Endothelial cell (in vitro differentiated cells): ENCODE measurements at regions not wholly inside any gene's neighbourhood (a gene's known extent, or its start where the extent isn't known, plus 50 kb on each side); places are given as distances from the start of the nearest gene placed in this dataset.

ENCODE experiments used
- DNase-seq: peaks from one replicate; pipeline ENCODE4 v3.0.0; 2021; ENCODE audit warnings: low spot score
- H3K27ac Mint-ChIP-seq: one replicate; pipeline ENCODE4 v1.8.0; 2021; ENCODE audit warnings: mixed read lengths, inconsistent platforms; ENCODE audit not compliant: unreplicated experiment
- H3K27me3 Mint-ChIP-seq: one replicate; pipeline ENCODE4 v1.8.0; 2021; ENCODE audit warnings: mild to moderate bottlenecking, moderate library complexity, mixed read lengths, inconsistent platforms; ENCODE audit not compliant: unreplicated experiment
- H3K36me3 Mint-ChIP-seq: one replicate; pipeline ENCODE4 v1.8.0; 2021; ENCODE audit warnings: mild to moderate bottlenecking, low read depth, mixed read lengths, inconsistent platforms; ENCODE audit not compliant: unreplicated experiment
- H3K4me1 Mint-ChIP-seq: one replicate; pipeline ENCODE4 v1.8.0; 2021; ENCODE audit warnings: mild to moderate bottlenecking, mixed read lengths, inconsistent platforms; ENCODE audit not compliant: unreplicated experiment
- H3K4me3 Mint-ChIP-seq: one replicate; pipeline ENCODE4 v1.8.0; 2021; ENCODE audit warnings: mild to moderate bottlenecking, mixed read lengths, inconsistent platforms; ENCODE audit not compliant: unreplicated experiment
- H3K9me3 Mint-ChIP-seq: one replicate; pipeline ENCODE4 v1.8.0; 2021; ENCODE audit warnings: mixed read lengths, inconsistent platforms; ENCODE audit not compliant: unreplicated experiment
- CTCF ChIP-seq: fragments of 200-600 bp; sonication (generic); IDR thresholded peaks from one replicate; pipeline ENCODE4 v1.5.0; 2021; ENCODE audit warnings: antibody characterized with exemption; ENCODE audit not compliant: unreplicated experiment

GRCh38 chr2:104678181-104678580, 175.7 kb upstream of the POU3F3 start:
- no peak overlapping the region for H3K27ac Mint-ChIP-seq
- no peaks in the 10 kb centered on the region for H3K9me3 Mint-ChIP-seq
- H3K4me3 Mint-ChIP-seq, result no peak overlapping the region
- no peak for DNase-seq
- TF ChIP-seq CTCF, result no peak
- peaks cover 1% of the 10 kb centered on the region for H3K27me3 Mint-ChIP-seq
- H3K4me1 Mint-ChIP-seq, result no peaks in the 10 kb centered on the region
- no peaks in the 10 kb centered on the region for H3K36me3 Mint-ChIP-seq

DNA sequence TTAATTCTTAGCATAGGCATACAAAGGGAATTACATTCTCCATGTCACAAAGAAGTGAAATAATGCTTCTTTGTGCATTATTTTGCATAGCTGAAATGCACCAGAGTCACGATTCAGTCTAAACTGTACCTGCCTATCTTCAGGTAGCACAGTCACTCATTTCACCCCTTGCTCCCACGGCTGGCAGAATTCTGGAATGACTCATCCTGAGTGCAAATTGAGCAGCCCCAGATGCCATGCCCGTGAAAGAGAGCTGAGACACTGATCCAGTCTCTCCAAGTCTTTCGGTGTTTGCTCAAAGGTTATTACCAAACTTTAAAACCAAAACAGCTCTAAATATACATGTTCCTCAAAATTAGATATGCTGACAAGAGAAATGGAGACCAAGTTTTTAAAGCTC, 168.3 kb upstream of the POU3F3 start:
- Mint-ChIP-seq H3K9me3 (no peaks in the 10 kb centered on the region), H3K27ac (no peak overlapping the region), H3K4me1 (no peaks in the 10 kb centered on the region), H3K4me3 (no peak overlapping the region), H3K36me3 (no peaks in the 10 kb centered on the region), H3K27me3 (no peaks in the 10 kb centered on the region)
- no peak for TF ChIP-seq CTCF
- no peak for DNase-seq

DNA sequence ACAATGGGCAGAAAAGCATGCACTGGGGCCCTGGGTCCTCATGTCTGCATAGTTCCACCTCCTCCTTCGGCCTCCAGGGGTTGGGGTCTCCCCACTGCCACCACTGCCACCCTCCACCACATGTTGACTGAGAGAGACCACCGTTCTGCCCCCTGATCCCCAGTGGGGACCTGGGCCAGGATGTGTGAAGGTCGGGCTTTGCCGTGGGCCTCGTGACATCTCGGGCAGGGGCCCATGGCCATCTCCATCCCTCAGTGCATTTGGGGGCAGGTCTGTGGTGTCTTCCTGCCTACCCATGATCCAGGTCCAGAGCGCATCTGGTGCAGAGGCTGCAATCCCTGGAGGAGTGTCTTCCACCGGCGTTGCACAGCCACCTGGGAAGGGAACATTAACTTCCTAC, 166.8 kb upstream of the POU3F3 start:
- DNase-seq, result no peak
- H3K27me3 Mint-ChIP-seq, result no peaks in the 10 kb centered on the region
- H3K36me3 Mint-ChIP-seq, result no peaks in the 10 kb centered on the region
- H3K27ac Mint-ChIP-seq, result no peak overlapping the region
- no peak overlapping the region for H3K4me3 Mint-ChIP-seq
- H3K9me3 Mint-ChIP-seq, result no peaks in the 10 kb centered on the region
- no peaks in the 10 kb centered on the region for H3K4me1 Mint-ChIP-seq
- no peak for TF ChIP-seq CTCF

DNA sequence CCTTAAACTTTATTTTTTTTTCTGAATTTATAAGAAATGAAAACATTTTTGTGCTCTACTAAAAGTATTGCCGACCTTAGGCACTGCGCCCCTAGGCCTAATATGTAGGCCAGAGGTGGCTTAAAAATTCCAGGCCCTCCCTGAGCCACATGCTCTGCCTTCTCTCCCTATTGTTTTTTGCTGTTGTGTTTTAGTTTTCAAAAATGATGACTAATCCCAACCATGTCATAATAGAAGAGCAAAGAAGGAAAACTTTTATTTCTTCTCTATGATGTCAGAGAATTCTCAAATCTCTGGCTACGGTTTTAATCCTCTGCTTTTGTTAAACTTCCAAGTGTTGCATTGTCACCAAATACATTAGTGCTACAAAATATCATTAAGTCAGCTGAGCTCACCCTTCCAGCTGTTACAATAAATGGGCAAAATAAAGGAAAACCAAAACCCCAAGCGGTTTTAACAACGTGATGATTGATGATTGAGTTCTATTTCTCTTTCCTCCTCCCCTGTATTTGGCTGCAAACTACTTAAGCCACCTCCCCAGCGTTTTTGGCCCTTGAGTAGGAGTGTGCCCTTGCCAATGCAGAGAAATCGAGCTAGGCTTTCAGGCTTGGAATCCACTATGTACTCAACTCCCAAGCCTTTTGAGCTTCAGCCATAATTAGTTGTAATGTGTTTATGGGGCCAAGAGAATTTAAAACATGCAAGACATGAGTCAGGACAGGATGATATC, 163.5 kb upstream of the POU3F3 start:
- H3K4me3 Mint-ChIP-seq, result no peak overlapping the region

More for the DNA sequence above, 163.5 kb upstream of the POU3F3 start:
- Mint-ChIP-seq H3K9me3 (no peaks in the 10 kb centered on the region), H3K27ac (no peak overlapping the region), H3K36me3 (no peaks in the 10 kb centered on the region), H3K27me3 (no peaks in the 10 kb centered on the region), H3K4me1 (no peaks in the 10 kb centered on the region)
- no peak for DNase-seq
- TF ChIP-seq CTCF, result no peak
